Activated CD4-positive, alpha-beta T cell treated with anti-CD3 and anti-CD28 coated beads for 24 hours (primary cell): ENCODE measurements at regions not wholly inside any gene's neighbourhood (a gene's known extent, or its start where the extent isn't known, plus 50 kb on each side); places are given as distances from the start of the nearest gene placed in this dataset.
A peak's percentile ranks its signal among the peaks of the same experiment; 100 is the strongest.
"Not testable (repeated sequence)": the region's sequence is repeated elsewhere in the genome, so short reads cannot be mapped to it uniquely, and the experiment has no call there.

Experiments used
- DNase-seq, 2 donors: peaks; one replicate each; pipeline ENCODE4 v3.0.0-alpha.2; 2020; ENCODE audit warnings: low read depth in 2 of 2

DNA sequence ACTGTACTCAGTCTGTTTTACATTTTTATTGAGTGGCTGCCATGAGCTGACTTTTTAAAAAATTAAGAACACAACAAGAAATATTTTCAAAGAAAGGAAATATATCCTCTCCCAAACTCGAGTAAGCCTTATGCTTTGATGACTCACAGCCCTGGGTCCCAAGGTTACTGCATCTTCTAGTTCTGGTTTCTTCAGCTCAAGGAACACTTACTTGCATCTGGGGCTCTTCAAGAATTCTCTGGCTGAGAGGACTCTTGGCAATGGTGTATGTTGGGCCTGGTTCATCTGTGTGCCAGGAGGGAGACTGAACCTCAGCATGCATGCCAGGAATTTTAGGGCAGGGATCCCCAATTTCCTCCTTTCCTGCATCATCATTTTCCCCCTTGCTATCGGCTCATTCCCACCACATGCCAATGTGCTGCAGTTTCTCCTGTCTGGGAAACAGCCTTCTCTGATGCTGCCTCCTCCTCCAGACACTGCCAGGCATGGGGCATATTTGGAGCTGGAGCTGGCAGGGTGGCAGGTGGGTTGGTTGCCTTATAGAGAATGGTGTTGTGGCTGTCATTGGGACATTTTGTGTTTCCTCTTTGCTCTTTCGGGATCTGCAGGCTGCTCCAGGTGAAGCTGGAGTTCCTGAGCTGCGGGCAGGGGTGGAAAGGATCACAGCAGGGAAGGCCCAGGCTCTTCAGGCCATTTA, 192.2 kb upstream of the HS6ST1 start:
- DNase-seq, result no peak

DNA sequence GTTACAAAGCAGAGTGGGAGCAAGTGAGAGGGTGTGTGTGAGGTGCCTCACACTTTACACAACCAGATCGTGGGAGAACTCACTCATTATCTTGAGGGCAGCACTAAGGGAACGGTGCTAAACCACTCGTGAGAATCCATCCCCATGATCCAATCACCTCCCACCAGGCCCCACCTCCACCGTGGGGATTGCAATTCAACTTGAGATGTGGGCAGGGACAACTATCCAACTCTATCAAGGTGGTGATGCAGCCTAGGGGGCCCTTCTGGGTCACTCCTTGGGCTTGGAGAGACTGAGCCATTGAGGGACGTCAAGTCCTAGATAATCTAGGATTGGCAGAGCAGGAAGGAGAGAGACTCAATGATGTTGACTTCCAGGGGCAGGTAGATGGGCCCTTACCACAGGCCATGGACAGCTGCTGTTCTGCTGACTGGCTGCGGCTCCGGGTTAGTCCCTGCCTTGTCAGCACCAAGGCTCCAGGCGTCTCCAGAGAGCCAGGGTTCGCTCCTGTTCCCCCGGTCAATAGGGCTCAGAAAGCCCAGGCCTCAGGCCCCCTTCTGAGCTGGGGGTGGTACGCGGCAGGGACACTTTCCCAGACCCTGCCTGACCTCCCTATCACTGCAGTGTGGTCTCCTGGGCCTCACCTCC, 193.2 kb upstream of the HS6ST1 start:
- no peak for DNase-seq

DNA sequence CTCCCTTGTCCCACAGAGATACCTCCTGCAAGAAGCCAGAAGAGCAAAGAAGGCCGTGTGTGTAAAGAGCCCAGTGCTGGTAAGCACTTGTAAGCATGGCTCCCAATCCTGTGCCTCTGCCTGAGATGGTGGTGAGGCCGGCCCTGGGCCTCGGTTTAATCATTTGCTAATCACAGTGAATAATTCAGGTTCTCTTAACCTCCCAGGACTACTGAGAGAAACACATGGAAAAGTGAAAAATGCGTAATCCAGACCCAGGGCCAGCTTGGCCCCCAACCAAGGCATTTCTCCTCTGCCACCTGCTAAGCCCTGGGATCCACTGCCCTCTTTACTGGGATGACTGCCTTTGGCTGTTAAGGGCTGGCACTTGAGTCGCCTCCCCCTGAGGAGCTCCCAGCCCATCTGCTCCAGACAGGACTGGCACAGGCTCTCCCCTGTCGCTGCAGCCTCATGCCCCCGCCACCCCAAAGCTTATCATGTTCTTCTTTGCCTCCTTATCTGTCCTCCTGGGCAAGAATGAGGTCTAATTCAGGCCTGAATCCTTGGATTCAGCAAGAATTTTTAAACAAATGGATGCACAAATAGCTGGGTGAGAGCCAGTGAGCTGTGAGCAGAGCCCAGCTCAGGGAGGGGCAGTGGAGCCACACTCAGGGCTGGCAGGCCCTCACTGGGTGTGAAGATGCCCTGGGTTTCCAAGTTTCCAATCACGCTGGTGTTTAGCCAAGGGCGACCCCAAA, 193.9 kb upstream of the HS6ST1 start:
- no peak for DNase-seq

DNA sequence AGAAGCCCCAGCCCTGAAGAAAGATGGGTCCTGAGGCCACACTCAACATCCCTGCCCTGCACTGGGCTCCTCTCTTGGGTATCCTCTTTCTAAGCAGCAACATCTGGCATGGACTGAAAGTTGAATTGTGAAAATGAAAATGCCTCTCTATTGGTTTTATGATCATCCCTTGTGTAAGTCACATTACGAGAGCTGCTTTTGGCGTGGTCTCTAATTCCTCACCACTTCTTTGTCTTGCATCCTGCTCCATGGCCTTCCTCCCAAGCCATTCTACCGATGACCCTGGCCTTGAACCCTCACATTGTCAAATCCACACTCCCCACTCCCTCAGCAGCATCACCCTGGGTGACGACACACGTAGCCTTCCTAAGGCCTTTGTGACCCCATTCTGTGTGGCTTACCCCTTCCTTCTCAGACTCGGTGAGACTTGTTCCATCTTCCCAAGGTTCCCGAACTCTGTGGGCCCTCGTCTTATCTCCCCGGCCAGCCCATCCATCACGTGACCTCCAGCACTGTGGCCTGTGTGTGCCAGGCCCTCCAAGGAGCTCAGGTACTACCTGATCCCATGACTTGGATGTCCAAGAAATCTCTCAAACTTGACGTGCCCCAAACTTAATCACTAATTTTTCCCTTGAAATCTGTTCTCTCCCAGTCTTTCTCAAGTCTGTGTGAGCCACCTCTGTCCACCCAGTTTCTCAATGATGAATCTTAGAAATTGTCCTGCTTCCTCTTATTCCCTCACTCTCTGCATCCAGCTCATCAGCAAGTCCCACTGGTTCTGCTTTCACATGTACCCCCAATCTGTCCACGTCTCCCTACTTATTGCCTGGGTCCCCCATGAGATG, 194.7 kb upstream of the HS6ST1 start:
- no peak for DNase-seq

DNA sequence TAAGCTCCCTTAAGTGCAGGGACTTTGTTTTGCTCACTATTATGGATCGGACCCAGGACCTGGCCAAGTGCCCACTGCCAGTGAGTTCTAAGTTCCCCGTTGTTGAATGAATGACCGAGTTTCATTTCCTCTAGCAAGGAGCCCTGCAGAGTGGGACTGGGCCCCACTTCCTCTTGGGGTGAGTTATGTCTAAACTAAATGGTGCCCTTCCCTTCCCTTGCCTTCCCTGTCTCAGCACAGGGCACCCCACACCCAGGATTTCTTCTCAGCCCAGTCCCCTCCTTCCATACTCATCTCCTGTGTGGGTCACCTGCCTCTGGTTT, 195.3 kb upstream of the HS6ST1 start:
- DNase-seq, result no peak

DNA sequence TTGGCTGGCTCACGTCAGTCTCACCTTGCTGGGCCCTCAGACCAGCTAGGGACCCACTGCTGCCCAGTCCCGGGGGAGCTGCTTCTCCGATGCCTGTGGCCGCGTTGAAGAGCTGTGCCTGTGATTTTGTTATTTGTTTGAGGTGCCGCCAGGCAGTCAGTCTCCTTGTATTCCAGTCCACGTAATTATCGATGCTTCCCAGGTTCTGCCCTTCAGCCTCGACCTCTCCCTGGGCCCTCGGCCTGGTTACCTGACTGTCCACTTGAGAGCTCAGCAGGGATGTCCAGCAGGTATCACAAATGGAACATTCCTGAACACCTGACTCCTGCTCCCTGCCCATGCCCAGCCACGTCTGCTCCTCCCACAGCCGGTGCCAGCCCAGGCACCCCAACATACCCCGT, 195.9 kb upstream of the HS6ST1 start:
- no peak for DNase-seq

DNA sequence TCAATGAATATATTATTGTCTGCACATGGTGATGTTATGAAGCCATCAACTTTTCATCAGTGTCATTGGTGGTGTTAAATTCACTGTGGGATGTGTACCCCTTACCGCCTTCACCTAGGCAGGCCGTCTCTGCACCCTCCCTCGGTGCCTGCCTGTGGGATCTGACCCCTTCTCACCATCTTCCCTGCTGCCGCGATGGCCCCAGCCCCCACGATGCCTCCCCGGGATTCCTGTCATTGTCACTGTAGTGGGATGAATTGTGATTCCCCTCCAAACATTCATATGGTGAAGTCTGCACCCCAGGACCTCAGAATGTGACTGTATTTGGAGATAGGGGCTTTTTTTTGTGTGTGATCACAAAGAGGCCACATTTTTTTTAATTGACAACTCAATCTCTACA, 198.3 kb upstream of the HS6ST1 start:
- no peak for DNase-seq

DNA sequence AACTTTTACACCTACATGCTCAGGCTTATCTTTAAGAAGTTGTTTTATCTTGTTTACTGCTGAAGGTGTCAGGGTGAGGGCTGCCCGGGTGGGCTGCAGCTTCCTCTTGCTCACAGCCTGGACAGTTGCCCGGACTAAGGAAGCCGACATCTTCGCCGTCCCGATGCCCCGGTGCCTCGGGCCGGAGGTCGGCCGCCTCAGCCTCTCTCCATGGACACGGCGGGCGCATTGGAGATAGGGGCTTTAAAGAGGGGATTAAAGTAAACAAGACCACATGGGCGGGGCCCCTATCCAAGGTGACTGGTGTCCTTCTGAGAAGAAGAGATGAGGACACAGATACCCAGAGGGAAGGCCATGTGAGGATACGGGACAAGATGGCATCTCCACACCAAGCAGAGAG, 200.4 kb upstream of the HS6ST1 start:
- not testable (repeated sequence) for DNase-seq

DNA sequence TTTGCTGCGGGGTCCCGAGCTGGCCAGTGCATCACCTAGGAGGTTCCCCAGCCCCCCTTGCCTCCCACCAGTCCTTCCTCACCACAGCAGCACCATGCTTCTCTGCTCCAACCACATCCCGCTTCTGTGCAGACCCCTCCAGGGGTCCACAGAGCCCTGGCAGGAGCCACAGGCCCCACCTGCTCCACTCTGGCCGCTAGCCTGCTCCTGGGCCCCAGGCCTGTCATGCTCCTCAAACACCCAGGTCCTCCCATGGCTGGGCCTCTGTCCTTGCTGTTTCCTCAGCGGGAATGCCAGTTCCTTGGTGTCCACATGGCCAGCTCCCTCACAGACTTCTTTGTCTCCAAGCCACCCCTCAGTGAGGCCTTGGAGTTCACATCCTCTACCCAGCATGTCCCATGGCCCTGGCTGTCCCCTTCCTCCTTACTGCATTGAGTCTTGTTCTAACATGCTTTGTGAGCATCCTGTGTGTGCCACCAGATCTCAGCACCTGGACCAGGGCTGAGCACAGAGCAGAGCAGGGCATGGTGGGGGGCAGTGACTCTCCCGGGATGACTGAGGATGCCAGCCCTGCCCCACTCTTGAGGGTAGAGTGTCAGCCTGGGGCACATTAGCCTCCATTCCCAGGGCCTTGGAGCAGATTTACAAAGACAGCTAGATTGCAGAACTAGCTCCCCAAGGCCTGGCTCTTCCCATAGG, 201.0 kb upstream of the HS6ST1 start:
- no peak for DNase-seq

DNA sequence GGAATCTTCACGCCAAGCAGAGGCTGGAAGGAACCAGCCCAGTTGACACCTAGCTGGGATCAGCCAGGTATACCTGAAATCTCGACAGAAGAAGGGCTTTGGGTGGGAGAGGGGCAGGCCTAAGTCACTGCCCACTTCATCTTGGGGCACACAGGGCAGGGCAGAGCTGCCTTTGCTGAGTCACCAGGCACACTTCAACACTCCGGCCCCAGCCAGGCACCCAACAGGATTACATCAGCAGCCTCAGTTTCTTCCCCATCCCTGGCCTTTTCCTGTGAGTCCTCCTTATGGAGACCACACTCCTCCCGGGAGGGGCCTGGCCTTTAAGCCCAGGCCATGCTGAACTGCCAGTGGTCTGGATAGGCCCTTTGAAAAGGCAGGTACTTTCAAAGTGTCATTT, 201.7 kb upstream of the HS6ST1 start:
- no peak for DNase-seq

DNA sequence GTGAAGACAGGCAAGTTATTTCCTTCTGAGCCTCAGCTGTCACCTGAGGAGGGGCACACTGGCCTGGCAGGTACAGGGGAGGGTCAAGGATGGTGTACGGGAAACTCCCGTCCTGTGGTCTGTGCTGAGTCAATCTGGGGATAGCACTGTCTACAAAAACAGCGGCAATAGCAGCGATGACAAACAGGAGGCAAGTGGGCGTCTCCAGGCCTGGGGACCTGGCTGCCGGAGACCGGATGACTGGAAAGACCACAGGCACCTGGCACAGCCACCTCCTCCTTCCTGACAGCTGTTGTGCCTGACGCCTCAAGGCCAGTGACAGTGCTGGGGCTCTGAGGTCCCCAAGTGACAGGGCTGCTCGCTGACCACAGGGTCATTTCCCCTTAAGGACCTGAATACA, 202.1 kb upstream of the HS6ST1 start:
- peak in 1 of 2 donors; percentile 14 for DNase-seq

DNA sequence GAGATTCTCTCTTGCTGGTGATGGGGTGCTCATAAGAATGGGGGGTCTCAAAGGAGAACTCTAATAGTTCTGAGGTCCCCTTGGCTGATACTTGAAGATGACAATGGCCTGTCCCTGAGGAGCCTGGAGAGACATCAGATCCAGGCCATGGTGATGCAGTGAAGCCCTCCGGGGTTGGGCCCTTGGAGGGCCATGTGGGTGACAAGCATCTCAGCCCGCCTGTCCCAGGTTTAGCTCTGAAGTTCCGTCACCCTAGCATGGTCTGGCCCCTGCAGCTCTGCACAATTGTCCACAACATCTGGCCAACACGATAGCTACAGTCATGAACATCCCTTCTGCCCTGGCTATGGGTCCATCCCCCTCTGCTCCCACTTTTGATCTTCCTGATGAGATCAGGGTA, 202.8 kb upstream of the HS6ST1 start:
- DNase-seq, result no peak

DNA sequence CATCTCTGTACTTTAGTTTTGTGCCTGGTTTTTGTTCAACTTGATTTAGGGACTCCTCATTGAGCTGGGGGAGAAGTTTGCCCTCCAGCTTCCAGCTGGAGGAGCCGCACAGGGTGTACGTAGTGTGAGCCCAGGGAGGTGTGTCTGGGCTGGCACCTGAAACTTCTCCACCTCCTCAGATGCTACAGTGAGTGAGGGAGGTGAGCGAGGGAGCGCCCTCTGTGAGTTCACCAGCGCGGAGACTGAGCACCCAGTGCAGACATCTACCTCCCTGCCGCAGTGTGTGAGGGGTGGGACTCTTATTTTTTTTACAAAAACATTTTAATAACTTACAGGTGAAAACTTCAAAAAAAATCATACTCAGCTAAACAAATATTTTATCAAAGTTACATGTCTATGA, 204.2 kb upstream of the HS6ST1 start:
- no peak for DNase-seq

DNA sequence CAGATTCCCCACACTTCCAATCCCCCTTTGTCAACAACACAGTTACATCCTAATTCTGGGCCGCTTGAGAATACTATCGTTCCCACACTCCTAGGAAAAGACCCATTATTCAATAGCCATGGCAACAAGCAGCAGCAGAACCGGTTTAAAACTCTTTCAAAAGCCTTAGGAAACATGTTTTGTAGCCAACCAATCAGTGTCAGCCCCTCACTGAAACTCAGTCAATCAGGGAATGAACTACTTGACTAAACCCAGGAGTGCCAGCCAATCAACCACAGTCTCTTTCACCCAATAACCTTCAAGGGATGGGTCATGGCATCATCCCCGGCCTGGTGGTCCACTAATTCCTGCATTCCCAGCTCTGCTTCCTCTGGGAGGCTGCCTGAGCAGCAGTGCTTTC, 204.8 kb upstream of the HS6ST1 start:
- DNase-seq, result no peak

DNA sequence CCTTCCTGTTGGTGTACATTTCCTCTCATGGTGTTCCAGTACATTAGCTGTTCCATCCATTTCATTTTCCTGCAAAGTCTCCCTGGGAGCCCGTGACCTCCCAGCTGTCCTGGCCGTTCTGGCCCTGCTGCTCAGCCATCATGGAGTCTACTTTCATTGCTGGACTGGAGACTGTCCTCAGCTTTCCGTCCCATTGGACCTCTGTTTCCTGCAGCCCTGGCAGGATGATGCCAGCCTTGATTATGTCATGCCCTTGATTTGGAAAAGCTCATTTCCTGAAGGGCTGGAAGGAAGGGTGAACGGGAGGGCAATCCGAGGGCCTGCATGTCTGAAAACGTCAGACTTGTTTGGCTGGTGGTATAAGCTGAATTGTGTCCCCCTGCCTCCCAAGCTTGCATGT, 205.5 kb upstream of the HS6ST1 start:
- DNase-seq, result no peak

DNA sequence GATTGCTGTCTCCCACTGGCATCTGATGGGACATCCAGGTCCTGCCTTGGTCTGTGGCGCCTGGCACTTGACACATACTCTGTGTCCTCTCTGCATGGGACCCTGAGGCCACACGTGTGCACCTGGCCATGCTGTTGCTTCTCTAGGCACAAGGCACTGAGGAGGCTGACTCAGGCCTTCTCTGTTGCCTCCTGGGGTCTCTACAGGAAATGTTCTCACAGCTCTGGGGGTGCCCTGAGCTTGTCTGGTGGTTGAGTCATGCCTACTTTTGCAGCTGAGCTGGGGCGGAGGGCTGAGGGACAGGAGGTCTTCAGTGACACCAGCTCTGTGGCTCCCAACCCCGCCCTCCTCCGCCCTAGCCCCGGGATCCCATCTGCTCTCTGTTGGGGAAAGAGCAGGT, 207.0 kb upstream of the HS6ST1 start:
- DNase-seq, result no peak

DNA sequence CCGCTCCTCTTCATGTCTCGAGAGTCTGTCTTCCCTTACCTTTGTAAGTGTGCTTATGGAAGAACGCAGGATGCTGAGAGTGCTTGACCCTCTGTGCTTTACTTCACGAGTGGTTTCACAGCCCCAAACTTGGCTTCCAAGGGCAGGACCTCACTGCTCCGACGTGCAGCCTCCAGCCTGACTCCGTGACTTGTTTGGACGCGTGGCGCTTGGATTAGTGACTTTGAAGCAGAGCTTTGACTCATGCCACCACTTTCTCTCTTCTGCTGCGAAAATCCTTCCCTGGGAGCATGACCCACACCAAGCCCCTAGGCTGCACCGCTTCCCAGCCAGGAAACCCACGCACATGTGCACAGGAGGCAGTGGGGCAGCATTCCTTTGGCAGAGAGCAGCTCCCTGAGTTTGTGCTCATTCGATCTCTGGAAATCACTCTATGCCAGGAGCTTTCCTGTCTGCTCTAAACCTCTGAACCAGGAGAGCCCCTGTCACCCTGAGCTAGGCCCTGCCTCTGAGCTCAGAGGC, 207.8 kb upstream of the HS6ST1 start:
- no peak for DNase-seq

DNA sequence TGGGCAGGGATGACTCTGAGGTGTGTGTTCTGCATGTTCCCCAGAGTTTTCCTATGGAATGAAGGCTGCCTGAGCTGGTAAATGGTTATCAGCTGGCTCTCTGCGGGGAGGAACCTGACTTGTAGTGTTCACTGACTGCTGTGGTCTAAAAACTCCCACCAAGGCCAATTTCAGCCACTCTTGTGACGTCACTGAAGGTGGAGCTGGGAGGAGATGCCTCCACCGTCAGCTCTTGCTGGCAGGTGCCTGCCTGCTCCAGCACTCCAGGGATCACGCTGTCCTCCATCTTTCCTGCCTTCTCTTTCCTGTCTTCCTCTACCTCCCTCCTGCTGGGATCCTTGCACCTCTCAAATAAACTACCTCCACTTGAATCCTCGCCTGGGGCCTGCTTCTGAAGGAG, 209.5 kb upstream of the HS6ST1 start:
- DNase-seq, result no peak

DNA sequence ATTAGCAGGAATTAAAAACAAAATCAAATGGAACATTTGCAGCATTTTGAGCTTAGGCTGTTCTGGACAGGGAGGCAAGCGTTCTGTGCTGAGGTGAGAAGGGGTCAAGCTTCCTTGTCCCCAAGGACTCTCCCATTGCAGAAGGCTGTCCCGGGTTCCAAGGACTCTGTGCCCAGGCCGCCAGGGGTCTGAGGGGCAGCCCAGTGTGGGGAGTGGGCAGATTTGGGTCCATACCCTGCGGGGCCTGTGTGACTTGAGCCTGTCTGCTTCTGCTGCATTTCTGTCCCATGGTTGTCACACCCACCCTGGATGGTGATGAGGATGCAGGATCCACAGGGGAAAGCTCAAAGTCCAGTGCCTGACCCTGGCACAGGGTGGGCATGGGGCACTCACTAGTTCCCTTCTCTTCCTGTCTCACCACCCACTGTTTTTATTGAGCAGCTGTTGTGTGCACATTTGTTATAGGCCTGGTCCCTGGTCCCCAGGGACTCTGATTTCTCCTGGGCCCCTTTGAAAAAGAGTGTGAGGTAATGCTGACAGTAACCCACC, 211.4 kb upstream of the HS6ST1 start:
- no peak for DNase-seq

DNA sequence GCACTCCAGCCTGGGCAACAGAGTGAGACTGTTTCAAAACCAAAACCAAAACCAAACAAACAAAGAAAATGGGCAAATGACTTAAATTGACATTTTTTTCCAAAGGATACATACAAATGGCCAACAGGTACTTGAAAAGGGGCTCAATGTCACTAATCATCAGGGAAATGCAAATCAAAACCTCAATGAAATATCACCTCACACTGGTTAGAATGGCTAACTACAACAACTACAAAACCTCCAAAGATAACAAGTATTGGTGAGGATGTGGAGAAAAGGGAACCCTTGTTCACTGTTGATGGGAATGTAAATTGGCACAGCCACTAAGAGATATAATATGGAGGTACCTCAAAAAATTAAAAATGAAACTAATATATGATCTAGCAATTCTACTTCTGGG, 213.2 kb upstream of the HS6ST1 start:
- no peak for DNase-seq

DNA sequence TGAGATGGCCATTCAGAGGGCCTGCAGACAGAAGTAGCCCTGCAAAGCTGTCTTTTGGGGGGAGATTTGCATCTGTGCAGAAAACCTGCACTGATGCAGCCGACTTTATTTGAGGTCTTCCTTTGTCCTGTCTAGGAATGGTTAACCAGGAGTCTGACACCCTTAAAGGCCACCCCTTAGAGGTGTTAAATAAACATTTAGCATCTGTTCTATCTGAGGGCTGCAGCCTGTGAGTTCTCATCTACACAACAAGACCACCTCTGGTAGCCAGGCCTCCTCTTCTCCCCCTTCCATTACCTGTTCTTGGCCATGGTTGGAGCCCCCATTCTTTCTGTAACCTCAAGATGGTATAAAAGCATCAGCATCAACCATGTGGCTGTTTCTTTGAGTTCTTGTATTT, 214.4 kb upstream of the HS6ST1 start:
- DNase-seq, result no peak
